NCI-H187 (cell line): ENCODE measurements at regions not wholly inside any gene's neighbourhood (a gene's known extent, or its start where the extent isn't known, plus 50 kb on each side); places are given as distances from the start of the nearest gene placed in this dataset.
"Not testable (repeated sequence)": the region's sequence is repeated elsewhere in the genome, so short reads cannot be mapped to it uniquely, and the experiment has no call there.

Experiments used
- DNase-seq, 2 experiments: peaks; one replicate each; lab custom pipeline; 2025; lab: John Stamatoyannopoulos, UW

- no peak for DNase-seq
Measured at GRCh38 chr9:30522486-30522885, 1862.0 kb upstream of the ACO1 start.

GRCh38 chr9:30524311-30524710, 1860.1 kb upstream of the ACO1 start:
- no peak for DNase-seq

- no peak for DNase-seq
Measured at GRCh38 chr9:30534455-30534854, 1850.0 kb upstream of the ACO1 start.

- DNase-seq: no peak
Measured at GRCh38 chr9:30534896-30535295, 1849.5 kb upstream of the ACO1 start.

GRCh38 chr9:30536494-30536893, 1847.9 kb upstream of the ACO1 start:
- no peak for DNase-seq

GRCh38 chr9:30539696-30540095, 1844.7 kb upstream of the ACO1 start:
- not testable (repeated sequence) for DNase-seq

GRCh38 chr9:30574355-30575151, 1809.9 kb upstream of the ACO1 start:
- no peak for DNase-seq

GRCh38 chr9:30575218-30575617, 1809.2 kb upstream of the ACO1 start:
- no peak for DNase-seq

GRCh38 chr9:30575691-30576090, 1808.8 kb upstream of the ACO1 start:
- DNase-seq: no peak

GRCh38 chr9:30579810-30580209, 1804.6 kb upstream of the ACO1 start:
- DNase-seq: no peak

GRCh38 chr9:30582240-30582639, 1802.2 kb upstream of the ACO1 start:
- DNase-seq: no peak

GRCh38 chr9:30584559-30584958, 1799.9 kb upstream of the ACO1 start:
- no peak for DNase-seq

GRCh38 chr9:30591461-30591860, 1793.0 kb upstream of the ACO1 start:
- no peak for DNase-seq

- no peak for DNase-seq
Measured at GRCh38 chr9:30597608-30598007, 1786.8 kb upstream of the ACO1 start.

GRCh38 chr9:30605936-30606335, 1778.5 kb upstream of the ACO1 start:
- DNase-seq: no peak

GRCh38 chr9:30609713-30610112, 1774.7 kb upstream of the ACO1 start:
- no peak for DNase-seq

- not testable (repeated sequence) for DNase-seq
Measured at GRCh38 chr9:30616782-30617181, 1767.7 kb upstream of the ACO1 start.

GRCh38 chr9:30622561-30622960, 1761.9 kb upstream of the ACO1 start:
- no peak for DNase-seq

- DNase-seq: no peak
Measured at GRCh38 chr9:30628915-30629567, 1755.4 kb upstream of the ACO1 start.

- no peak for DNase-seq
Measured at GRCh38 chr9:30630459-30630858, 1754.0 kb upstream of the ACO1 start.

- not testable (repeated sequence) for DNase-seq
Measured at GRCh38 chr9:30646639-30647038, 1737.8 kb upstream of the ACO1 start.

GRCh38 chr9:30661925-30662324, 1722.5 kb upstream of the ACO1 start:
- DNase-seq: no peak

- DNase-seq: no peak
Measured at GRCh38 chr9:30670805-30671562, 1713.5 kb upstream of the ACO1 start.
